ENCODE measurements at regions not wholly inside any gene's neighbourhood (a gene's known extent, or its start where the extent isn't known, plus 50 kb on each side); places are given as distances from the start of the nearest gene placed in this dataset.

DNA sequence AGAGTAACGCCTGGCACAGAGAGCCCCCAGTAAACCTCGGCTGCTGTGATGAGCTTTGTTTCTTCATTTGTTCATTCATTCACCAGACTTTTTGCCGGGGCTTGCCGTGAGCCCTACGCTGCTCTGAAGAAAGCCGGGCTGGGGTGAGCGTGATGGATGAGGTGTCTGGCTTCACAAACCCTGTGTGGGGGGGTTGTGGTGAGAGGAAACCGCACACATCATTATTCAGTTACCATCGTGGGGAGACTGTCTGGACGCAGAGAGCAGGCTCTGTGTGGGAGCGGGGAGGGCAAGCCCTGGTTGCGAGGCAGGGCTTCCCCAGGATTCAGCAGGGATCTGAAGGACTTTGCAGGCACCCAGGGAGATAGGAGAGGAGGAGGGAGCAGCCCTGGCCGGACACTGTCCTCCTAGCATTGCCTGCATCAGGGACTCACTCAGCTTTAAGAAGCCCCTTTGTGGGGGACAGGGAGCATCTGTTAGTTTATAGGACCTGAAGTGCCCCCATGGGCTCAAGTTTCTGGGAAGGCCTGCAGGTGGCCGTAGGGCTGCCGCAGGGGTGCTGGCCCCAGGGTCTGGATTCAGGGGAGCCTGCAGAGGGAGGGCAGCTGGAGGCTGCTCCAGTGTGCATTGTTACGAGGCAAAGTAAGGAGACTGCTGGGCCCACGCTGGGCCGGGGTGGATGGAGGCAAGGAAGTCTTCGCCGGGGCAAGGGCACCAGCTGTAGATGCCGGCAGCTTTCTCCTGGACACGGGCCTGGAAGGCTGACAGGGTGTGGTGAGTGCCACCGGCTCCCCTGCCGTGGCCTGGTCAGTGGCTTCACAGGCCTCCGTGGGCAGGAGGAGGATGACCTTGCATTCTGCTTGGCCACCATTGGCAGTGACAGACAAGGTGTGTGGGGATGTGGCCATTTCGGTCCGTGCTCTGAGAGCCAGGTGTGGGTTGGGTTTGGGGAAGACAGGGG lies 334.5 kb downstream of the SEC14L1 start:
- H3K9me3 Mint-ChIP-seq, result no peaks in the 10 kb centered on the region
- H3K36me3 Mint-ChIP-seq, result peaks cover 12% of the 10 kb centered on the region
- no peaks in the 10 kb centered on the region for H3K27me3 Mint-ChIP-seq
- peak overlapping the region; percentile 97 for H3K27ac Mint-ChIP-seq
- peak overlapping the region; percentile 78 for H3K4me3 Mint-ChIP-seq
- peaks cover 96% of the 10 kb centered on the region for H3K4me1 Mint-ChIP-seq

DNA sequence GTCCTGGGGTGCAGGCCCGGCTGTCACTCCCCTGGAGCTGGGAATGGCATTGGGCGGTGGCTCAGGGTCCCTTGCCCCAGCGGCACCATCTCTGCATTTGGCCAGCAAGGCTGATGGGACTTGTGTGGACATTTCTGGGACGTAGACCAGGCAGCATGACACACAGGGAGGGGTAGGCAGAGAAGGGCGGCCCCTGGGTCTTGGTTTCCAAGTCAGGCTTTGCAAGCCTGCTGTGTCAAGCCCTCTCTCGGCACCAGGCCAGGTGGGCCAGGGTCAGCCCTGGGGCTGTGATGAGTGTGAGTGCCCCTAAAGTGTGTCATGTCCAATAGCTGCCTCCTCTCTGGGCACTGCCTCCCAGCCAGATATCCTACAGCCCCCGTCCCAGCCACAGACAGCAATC lies 335.2 kb downstream of the SEC14L1 start:
- no peak overlapping the region for H3K4me3 Mint-ChIP-seq
- H3K36me3 Mint-ChIP-seq, result peaks cover 9% of the 10 kb centered on the region
- peak overlapping the region; percentile 17 for H3K27ac Mint-ChIP-seq
- no peaks in the 10 kb centered on the region for H3K9me3 Mint-ChIP-seq
- H3K27me3 Mint-ChIP-seq, result no peaks in the 10 kb centered on the region
- peaks cover 90% of the 10 kb centered on the region for H3K4me1 Mint-ChIP-seq

DNA sequence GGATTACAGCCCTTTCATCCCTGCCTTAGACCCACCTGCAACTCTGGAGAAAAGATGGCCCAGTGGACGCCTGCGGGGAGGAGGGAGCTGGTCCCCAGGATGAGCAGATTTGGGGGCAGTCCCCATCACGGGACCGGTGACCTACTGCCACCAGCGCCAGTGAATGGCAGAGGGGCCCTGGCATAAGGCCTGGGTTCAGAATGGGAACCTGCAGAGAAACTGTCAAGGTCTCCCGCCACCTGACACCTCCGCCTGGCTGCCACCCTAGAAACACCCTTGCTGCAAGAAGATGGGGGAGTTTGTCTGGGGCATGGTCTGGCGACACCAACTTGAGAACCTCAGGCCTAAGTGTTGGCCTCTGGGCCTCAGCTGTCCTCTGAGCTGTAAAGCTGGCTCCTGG lies 335.7 kb downstream of the SEC14L1 start:
- Mint-ChIP-seq H3K36me3 (peaks cover 11% of the 10 kb centered on the region), H3K4me1 (peaks cover 88% of the 10 kb centered on the region), H3K27ac (no peak overlapping the region), H3K4me3 (no peak overlapping the region), H3K9me3 (no peaks in the 10 kb centered on the region), H3K27me3 (no peaks in the 10 kb centered on the region)

DNA sequence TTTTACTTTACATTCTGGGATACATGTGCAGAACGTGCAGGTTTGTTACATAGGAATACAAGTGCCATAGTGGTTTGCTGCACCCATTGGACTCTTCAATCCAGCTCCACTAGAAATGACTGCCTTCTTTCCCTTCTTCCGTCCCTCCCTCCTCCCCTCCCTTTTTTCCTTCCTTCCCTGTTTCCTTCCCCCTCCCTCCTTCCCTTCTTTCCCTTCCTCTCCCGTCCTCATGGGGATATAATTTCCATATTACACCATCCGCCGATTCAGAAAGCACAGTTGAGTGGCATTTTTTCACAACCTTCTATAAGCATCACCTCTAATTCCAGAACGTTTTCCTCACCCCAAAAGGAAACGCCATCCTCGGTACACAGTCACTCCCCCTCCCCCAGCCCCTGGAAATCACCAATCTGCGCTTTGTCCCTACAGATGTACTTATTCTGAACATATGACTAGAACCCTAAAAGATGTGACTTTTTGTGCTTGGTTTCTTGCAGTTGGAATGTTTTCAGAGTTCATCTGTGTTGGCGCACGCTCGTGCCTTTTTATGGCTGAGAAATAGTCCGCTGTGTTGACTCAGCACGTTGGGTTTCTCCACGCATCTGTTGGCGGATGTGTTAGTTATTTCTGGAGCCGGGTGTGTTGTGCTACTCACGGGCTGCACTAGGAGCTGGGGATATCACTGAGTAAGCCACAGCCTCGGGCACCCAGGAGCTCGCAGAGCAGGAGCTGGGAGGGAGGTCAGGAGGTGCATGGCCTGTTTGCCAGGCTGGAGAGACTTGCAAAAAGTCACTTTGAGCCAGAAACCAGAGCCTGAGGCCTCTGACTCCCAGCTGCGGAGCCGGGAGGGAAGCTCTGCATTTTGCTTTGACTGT lies 336.4 kb downstream of the SEC14L1 start:
- peaks cover 12% of the 10 kb centered on the region for H3K36me3 Mint-ChIP-seq
- H3K9me3 Mint-ChIP-seq, result no peaks in the 10 kb centered on the region
- peaks cover 83% of the 10 kb centered on the region for H3K4me1 Mint-ChIP-seq
- peak overlapping the region; percentile 84 for H3K27ac Mint-ChIP-seq
- H3K4me3 Mint-ChIP-seq, result peak overlapping the region; percentile 7
- H3K27me3 Mint-ChIP-seq, result no peaks in the 10 kb centered on the region

DNA sequence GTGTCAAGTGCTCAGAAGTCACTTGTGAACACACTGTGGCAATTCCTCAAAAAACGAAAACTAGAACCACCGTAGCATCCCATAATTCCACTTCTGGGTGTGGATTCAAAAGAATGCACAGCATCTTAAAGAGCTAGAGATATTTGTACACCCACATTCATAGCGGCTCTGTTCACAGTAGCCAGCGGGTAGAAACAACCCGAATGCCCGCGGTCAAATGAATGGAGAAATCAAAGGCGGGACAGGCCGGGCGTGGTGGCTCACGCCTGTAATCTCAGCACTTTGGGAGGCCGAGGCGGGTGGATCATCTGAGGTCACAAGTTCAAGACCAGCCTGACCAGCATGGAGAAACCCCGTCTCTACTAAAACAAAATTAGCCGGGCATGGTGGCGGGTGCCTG lies 337.5 kb downstream of the SEC14L1 start:
- Mint-ChIP-seq H3K4me1 (peaks cover 72% of the 10 kb centered on the region), H3K4me3 (no peak overlapping the region), H3K27me3 (no peaks in the 10 kb centered on the region), H3K9me3 (no peaks in the 10 kb centered on the region), H3K36me3 (peaks cover 14% of the 10 kb centered on the region), H3K27ac (peak overlapping the region; percentile 41)

GRCh38 chr17:77478899-77479298 lies 338.1 kb downstream of the SEC14L1 start:
- H3K4me1 Mint-ChIP-seq, result peaks cover 66% of the 10 kb centered on the region
- H3K27me3 Mint-ChIP-seq, result no peaks in the 10 kb centered on the region
- peak overlapping the region; percentile 69 for H3K27ac Mint-ChIP-seq
- no peak overlapping the region for H3K4me3 Mint-ChIP-seq
- H3K9me3 Mint-ChIP-seq, result no peaks in the 10 kb centered on the region
- H3K36me3 Mint-ChIP-seq, result peaks cover 14% of the 10 kb centered on the region

DNA sequence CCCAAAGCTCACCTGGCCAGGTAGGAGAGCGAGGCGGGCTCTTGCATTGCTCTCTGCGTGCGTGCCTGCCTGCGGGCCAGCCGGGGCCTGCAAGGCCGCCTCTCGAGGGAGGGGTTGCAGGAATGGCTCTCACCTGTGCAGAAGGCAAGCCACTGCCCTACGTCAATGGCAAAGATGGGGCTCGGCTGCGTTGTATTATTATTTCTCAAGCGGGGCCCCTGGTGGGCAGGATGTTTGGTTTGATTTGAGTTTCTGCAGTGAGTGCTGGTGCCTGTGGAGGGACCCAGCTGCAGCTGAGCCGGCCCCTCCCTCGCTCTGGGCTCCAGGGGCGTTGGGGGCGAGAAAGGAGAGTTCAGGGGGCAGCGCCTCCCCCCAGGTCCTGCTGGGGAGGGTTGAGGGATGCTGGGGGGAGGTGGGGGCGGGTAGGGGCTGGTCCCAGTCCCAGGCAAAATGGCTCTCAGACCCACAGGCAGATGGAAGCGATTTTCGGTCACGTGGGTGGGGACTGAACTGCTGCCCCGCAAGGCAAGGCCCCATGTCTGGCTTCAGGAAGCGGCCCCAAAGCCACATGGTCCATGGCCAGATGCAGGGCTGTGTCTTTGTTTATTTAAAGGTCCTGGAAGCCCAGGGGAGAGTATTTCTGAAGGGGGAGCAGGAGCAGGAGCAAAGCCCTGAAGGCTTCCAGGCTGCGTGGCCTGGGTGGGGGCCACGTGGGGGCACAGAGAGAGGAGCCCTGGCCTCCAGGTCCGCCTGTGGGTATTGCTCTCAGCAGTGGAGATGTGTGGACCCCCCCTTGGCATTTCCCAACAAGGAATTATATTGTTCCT lies 338.8 kb downstream of the SEC14L1 start:
- H3K27me3 Mint-ChIP-seq, result no peaks in the 10 kb centered on the region
- no peak overlapping the region for H3K4me3 Mint-ChIP-seq
- peaks cover 59% of the 10 kb centered on the region for H3K4me1 Mint-ChIP-seq
- H3K27ac Mint-ChIP-seq, result no peak overlapping the region
- no peaks in the 10 kb centered on the region for H3K9me3 Mint-ChIP-seq
- peaks cover 14% of the 10 kb centered on the region for H3K36me3 Mint-ChIP-seq

DNA sequence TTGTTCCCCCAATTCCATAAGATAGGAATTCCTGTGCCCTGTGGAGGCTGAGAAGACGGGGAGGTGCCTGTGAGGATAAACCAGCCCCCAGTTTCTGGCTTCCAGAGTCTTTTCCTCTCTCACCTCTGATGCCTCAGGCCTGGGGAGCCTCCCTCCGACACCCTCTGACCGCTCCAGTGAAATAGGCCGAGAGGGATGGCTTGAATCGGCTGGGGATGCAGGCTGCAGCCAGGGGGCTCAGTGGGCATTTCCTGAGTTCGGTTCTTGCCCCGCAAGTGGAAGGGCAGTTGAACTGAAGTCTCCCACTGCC lies 339.4 kb downstream of the SEC14L1 start:
- peaks cover 11% of the 10 kb centered on the region for H3K36me3 Mint-ChIP-seq
- H3K27me3 Mint-ChIP-seq, result no peaks in the 10 kb centered on the region
- H3K4me3 Mint-ChIP-seq, result no peak overlapping the region
- no peak overlapping the region for H3K27ac Mint-ChIP-seq
- H3K9me3 Mint-ChIP-seq, result no peaks in the 10 kb centered on the region
- H3K4me1 Mint-ChIP-seq, result peaks cover 54% of the 10 kb centered on the region

GRCh38 chr17:77480509-77481215 lies 339.9 kb downstream of the SEC14L1 start:
- Mint-ChIP-seq H3K9me3 (no peaks in the 10 kb centered on the region), H3K4me1 (peaks cover 48% of the 10 kb centered on the region), H3K27ac (no peak overlapping the region), H3K36me3 (peaks cover 8% of the 10 kb centered on the region), H3K27me3 (no peaks in the 10 kb centered on the region), H3K4me3 (no peak overlapping the region)

GRCh38 chr17:77481476-77482374 lies 341.0 kb downstream of the SEC14L1 start:
- H3K36me3 Mint-ChIP-seq, result peaks cover 12% of the 10 kb centered on the region
- peak overlapping the region; percentile 65 for H3K27ac Mint-ChIP-seq
- no peak overlapping the region for H3K4me3 Mint-ChIP-seq
- H3K27me3 Mint-ChIP-seq, result no peaks in the 10 kb centered on the region
- peaks cover 47% of the 10 kb centered on the region for H3K4me1 Mint-ChIP-seq
- no peaks in the 10 kb centered on the region for H3K9me3 Mint-ChIP-seq

GRCh38 chr17:77482375-77483127 lies 341.8 kb downstream of the SEC14L1 start:
- Mint-ChIP-seq H3K27ac (no peak overlapping the region), H3K27me3 (no peaks in the 10 kb centered on the region), H3K4me1 (peaks cover 38% of the 10 kb centered on the region), H3K9me3 (no peaks in the 10 kb centered on the region), H3K4me3 (no peak overlapping the region), H3K36me3 (peaks cover 8% of the 10 kb centered on the region)

DNA sequence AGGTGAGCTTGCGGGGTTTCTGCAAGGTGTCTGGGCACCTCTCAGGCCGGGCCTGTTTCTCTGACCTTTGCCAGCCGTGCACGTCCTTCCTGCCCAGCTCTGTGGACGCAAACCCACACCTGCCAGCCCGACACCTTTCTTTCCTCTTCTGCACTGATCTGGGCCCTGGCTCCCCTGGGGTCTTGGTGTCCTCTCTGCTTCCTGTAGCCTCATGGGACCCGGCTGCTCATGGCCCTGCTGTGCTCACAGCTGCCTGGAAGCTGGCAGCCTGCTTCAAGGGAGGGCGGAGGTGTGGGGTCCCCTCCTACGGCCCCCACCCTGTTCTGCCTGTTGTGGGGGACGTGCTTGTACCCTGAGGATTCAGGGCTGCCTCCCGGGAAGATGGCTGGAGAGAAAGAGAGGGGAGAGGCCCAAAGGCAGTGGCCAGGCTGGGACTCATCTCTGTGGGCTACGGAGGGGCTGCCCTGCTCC lies 342.4 kb downstream of the SEC14L1 start:
- Mint-ChIP-seq H3K27ac (no peak overlapping the region), H3K4me1 (peaks cover 32% of the 10 kb centered on the region), H3K9me3 (no peaks in the 10 kb centered on the region), H3K36me3 (peaks cover 8% of the 10 kb centered on the region), H3K27me3 (no peaks in the 10 kb centered on the region), H3K4me3 (no peak overlapping the region)

GRCh38 chr17:77484111-77484510 lies 343.3 kb downstream of the SEC14L1 start:
- Mint-ChIP-seq H3K36me3 (peaks cover 8% of the 10 kb centered on the region), H3K27ac (no peak overlapping the region), H3K9me3 (no peaks in the 10 kb centered on the region), H3K4me3 (no peak overlapping the region), H3K4me1 (peaks cover 27% of the 10 kb centered on the region), H3K27me3 (no peaks in the 10 kb centered on the region)

All from activated naive CD4-positive, alpha-beta T cell treated with anti-CD3 and anti-CD28 coated beads, Interleukin-2, amount 50 U/mL, for 24 hours (primary cell).